Mucosa of rectum (tissue), 2 donors: ENCODE measurements at regions not wholly inside any gene's neighbourhood (a gene's known extent, or its start where the extent isn't known, plus 50 kb on each side); places are given as distances from the start of the nearest gene placed in this dataset.

Source experiments
- H3K27ac ChIP-seq, 2 donors: one replicate each; pipeline ENCODE4 v1.7.0; 2013; ENCODE audit warnings: inconsistent platforms in 2 of 2, low read depth in 2 of 2, low read length in 2 of 2
- H3K27me3 ChIP-seq, 2 donors: one replicate each; pipeline ENCODE4 v1.7.0; 2013; ENCODE audit warnings: low read length in 2 of 2; ENCODE audit not compliant: control insufficient read depth in 2 of 2, insufficient read depth in 2 of 2
- H3K36me3 ChIP-seq, 2 donors: one replicate each; pipeline ENCODE4 v1.7.0; 2013; ENCODE audit warnings: low read length in 2 of 2; ENCODE audit not compliant: control insufficient read depth in 2 of 2, insufficient read depth in 2 of 2
- H3K4me1 ChIP-seq, 2 donors: one replicate each; pipeline ENCODE4 v1.7.0; 2013; ENCODE audit warnings: low read length in 2 of 2, mild to moderate bottlenecking in 1 of 2; ENCODE audit not compliant: control insufficient read depth in 2 of 2, insufficient read depth in 2 of 2
- H3K4me3 ChIP-seq, 2 donors: one replicate each; pipeline ENCODE4 v1.7.0; 2013; ENCODE audit warnings: low read length in 2 of 2
- H3K9ac ChIP-seq, 2 donors: one replicate each; pipeline ENCODE4 v1.7.0; 2013; ENCODE audit warnings: low read length in 2 of 2, low read depth in 1 of 2, mild to moderate bottlenecking in 1 of 2
- H3K9me3 ChIP-seq, 2 donors: one replicate each; pipeline ENCODE4 v1.7.0; 2013; ENCODE audit warnings: low read length in 2 of 2; ENCODE audit not compliant: control insufficient read depth in 2 of 2
- donor health status: healthy.
- donor health status: Normal muscosa, but diverticular disease.

DNA sequence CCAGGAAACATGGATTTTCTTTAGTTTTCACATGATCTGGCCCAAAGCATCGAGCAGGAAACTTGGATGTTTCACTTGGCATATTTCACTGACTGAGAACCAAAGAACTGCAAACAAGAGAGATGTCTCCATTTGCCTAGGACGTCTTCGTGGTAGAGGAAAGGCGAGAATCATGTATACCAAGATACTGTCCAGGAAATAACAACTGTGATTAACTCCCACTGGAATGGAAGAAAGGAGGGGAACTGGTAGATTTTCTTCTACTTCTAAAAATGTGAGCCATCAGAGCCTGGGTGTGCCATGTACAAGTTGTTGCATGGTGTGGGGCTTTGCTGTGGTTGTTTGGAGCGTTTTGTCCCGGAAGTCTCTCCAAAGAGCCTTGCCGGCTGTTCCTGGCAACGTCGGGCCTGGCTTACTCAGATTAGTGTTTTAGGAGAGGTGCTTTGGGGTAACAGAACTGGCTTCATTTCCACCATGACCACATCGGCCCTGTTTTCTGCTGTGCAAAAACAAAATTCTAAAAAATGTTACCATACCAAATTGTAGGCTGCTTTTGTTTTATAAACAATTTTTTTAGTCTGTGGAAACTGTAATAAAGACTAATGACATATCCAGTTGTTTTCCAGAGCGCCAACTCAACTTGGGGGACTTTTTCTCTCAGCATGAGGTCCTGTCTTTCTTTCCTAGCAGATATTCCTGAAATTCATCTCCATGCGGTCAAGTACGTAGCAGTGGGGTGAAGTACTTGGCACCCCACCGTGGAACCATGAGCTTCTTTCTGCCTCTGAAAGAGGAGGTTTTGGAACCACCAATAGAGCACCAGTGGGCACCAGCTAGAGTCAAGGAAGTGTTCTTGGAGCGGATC lies 118.3 kb downstream of the TM2D1 start:
- H3K4me3 ChIP-seq = no peak overlapping the region
- no peaks in the 10 kb centered on the region for H3K27me3 ChIP-seq
- no peaks in the 10 kb centered on the region for H3K36me3 ChIP-seq
- no peaks in the 10 kb centered on the region for H3K4me1 ChIP-seq
- no peak overlapping the region for H3K9ac ChIP-seq
- no peaks in the 10 kb centered on the region for H3K9me3 ChIP-seq
- peak overlapping the region; percentile 10 to 66 for H3K27ac ChIP-seq

GRCh38 chr1:61605607-61606321 lies 119.2 kb downstream of the TM2D1 start:
- peak overlapping the region in 1 of 2 donors; percentile 66 for H3K27ac ChIP-seq
- H3K27me3 ChIP-seq = no peaks in the 10 kb centered on the region
- no peak overlapping the region for H3K4me3 ChIP-seq
- no peak overlapping the region for H3K9ac ChIP-seq
- H3K4me1 ChIP-seq = no peaks in the 10 kb centered on the region
- no peaks in the 10 kb centered on the region for H3K36me3 ChIP-seq
- H3K9me3 ChIP-seq = no peaks in the 10 kb centered on the region

GRCh38 chr1:61604684-61605083 lies 120.3 kb downstream of the TM2D1 start:
- Histone ChIP-seq H3K27ac (no peak overlapping the region), H3K4me1 (no peaks in the 10 kb centered on the region), H3K36me3 (no peaks in the 10 kb centered on the region), H3K9me3 (no peaks in the 10 kb centered on the region), H3K4me3 (no peak overlapping the region), H3K27me3 (no peaks in the 10 kb centered on the region), H3K9ac (no peak overlapping the region)

DNA sequence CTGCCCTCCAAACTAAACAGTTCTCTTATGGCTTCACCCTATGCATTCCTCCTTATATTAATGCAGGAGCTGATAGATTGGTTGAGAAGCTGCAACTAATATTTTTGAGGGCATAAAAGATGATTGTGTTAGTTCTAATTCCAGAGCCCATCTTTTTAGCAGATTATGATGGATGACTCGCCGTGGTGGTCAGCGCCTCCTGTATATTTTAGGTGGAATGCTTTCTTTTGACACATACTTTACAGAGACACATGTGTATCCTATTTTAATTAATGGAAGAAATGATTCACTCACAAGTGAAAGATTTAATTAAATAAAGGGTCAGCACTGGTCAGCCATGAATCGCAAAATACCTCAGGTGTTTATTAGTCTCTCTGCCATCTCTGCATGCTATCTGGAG lies 120.7 kb downstream of the TM2D1 start:
- Histone ChIP-seq H3K4me1 (no peaks in the 10 kb centered on the region), H3K27ac (no peak overlapping the region), H3K27me3 (no peaks in the 10 kb centered on the region), H3K9ac (no peak overlapping the region), H3K4me3 (no peak overlapping the region), H3K9me3 (no peaks in the 10 kb centered on the region), H3K36me3 (no peaks in the 10 kb centered on the region)

DNA sequence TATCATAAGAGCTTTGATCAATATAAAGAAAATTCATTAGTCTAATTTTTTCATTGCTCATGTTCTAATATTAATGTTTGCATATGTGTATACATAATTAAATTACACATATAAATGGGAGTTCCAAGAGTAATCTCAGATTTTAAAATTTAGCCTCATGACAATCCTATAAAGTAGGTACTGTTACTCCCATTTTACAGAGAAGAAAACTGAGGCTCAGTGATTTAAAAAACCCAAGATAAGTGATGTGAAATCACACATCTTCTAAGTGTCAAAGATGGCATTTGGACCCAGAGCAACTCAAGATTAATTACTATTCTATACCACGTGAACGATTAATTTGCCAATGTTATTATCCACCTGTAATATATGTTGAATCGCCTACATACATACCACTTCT lies 122.3 kb downstream of the TM2D1 start:
- Histone ChIP-seq H3K4me3 (no peak overlapping the region), H3K9ac (no peak overlapping the region), H3K36me3 (no peaks in the 10 kb centered on the region), H3K9me3 (no peaks in the 10 kb centered on the region), H3K27me3 (no peaks in the 10 kb centered on the region), H3K4me1 (no peaks in the 10 kb centered on the region), H3K27ac (no peak overlapping the region)

DNA sequence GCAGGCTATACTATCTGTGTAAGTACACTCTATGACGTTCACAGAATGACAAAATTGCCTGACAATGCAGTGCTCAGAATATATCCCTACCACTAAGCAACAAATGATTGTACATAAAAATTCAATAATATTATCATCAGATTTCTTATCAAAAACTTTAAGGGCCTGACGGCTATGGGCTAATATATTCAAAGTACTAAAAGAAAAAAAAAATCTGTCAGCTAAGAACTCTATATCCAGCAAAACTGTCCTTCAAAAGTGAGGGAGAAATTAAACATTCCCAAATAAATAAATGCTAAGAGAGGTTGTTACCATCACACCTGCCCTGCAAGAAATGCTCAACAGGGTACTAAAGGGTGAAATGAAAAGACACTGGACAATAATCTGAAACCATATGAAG lies 127.3 kb downstream of the TM2D1 start:
- H3K36me3 ChIP-seq = no peaks in the 10 kb centered on the region
- no peak overlapping the region for H3K9ac ChIP-seq
- H3K27me3 ChIP-seq = no peaks in the 10 kb centered on the region
- no peak overlapping the region for H3K4me3 ChIP-seq
- H3K4me1 ChIP-seq = no peaks in the 10 kb centered on the region
- peaks cover 0 to 3% of the 10 kb centered on the region in 2 donors for H3K9me3 ChIP-seq
- H3K27ac ChIP-seq = no peak overlapping the region

- H3K4me1 ChIP-seq = no peaks in the 10 kb centered on the region
- H3K27ac ChIP-seq = no peak overlapping the region
- no peak overlapping the region for H3K4me3 ChIP-seq
- peaks cover 0 to 3% of the 10 kb centered on the region in 2 donors for H3K9me3 ChIP-seq
- H3K27me3 ChIP-seq = no peaks in the 10 kb centered on the region
- H3K36me3 ChIP-seq = no peaks in the 10 kb centered on the region
- H3K9ac ChIP-seq = no peak overlapping the region
Measured at GRCh38 chr1:61593331-61593730, 131.6 kb downstream of the TM2D1 start.

DNA sequence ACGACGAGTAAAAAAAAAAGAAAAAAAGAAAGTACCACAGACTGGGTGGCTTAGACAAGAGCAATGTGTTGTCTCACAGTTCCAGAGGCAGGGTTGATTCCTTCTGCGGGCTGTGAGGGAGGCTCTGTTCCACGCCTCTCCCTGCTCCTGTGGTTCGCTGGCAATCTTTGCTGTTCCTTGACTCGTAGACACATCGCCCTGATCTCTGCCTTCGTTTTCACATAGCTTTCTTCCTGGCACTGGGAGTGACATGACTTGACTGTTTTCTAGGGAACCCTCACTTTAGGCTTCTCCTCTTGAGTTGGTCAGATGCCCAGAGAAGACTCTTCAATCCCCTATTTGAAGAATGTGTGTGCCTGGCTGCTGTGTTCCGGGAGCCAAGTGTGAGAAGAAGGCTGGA lies 133.6 kb downstream of the TM2D1 start:
- H3K27me3 ChIP-seq = no peaks in the 10 kb centered on the region
- peak overlapping the region in 1 of 2 donors; percentile 46 for H3K27ac ChIP-seq
- H3K9me3 ChIP-seq = no peaks in the 10 kb centered on the region
- H3K36me3 ChIP-seq = no peaks in the 10 kb centered on the region
- H3K4me1 ChIP-seq = no peaks in the 10 kb centered on the region
- no peak overlapping the region for H3K9ac ChIP-seq
- no peak overlapping the region for H3K4me3 ChIP-seq

- H3K9me3 ChIP-seq = no peaks in the 10 kb centered on the region
- no peak overlapping the region for H3K4me3 ChIP-seq
- no peak overlapping the region for H3K9ac ChIP-seq
- H3K27ac ChIP-seq = no peak overlapping the region
- H3K27me3 ChIP-seq = no peaks in the 10 kb centered on the region
- H3K4me1 ChIP-seq = peaks cover 0 to 3% of the 10 kb centered on the region in 2 donors
- no peaks in the 10 kb centered on the region for H3K36me3 ChIP-seq
Measured at GRCh38 chr1:61588736-61589672, 135.9 kb downstream of the TM2D1 start.
